H9 (cell line): ENCODE measurements at regions not wholly inside any gene's neighbourhood (a gene's known extent, or its start where the extent isn't known, plus 50 kb on each side); places are given as distances from the start of the nearest gene placed in this dataset.

Experiments used
- DNase-seq: peaks from one replicate; pipeline ENCODE4 v3.0.0-alpha.2; 2017
- H2AFZ ChIP-seq: one replicate; pipeline ENCODE4 v1.6.1; 2013; ENCODE audit warnings: mild to moderate bottlenecking, low read length, control low read depth, moderate library complexity
- H2AK5ac ChIP-seq: 2 replicates; pipeline ENCODE4 v1.6.1; 2013; ENCODE audit warnings: low read length, control low read depth, mixed read lengths; ENCODE audit not compliant: insufficient read length
- H2BK120ac ChIP-seq: one replicate; pipeline ENCODE4 v1.6.1; 2013; ENCODE audit warnings: low read depth, mild to moderate bottlenecking, low read length, control low read depth, inconsistent platforms; ENCODE audit not compliant: poor library complexity, severe bottlenecking
- H2BK12ac ChIP-seq: 2 replicates; pipeline ENCODE4 v1.6.1; 2013; ENCODE audit warnings: low read length, control low read depth, mixed read lengths, low read depth; ENCODE audit not compliant: insufficient read length
- H2BK15ac ChIP-seq: 2 replicates; pipeline ENCODE4 v1.6.1; 2013; ENCODE audit warnings: low read depth, low read length, control low read depth
- H2BK20ac ChIP-seq: one replicate; pipeline ENCODE4 v1.6.1; 2013; ENCODE audit warnings: low read depth, mild to moderate bottlenecking, low read length, control low read depth, inconsistent platforms; ENCODE audit not compliant: poor library complexity, severe bottlenecking
- H2BK5ac ChIP-seq: 2 replicates; pipeline ENCODE4 v1.6.1; 2013; ENCODE audit warnings: low read length, control low read depth, mixed read lengths; ENCODE audit not compliant: insufficient read length
- H3K14ac ChIP-seq: 2 replicates; pipeline ENCODE4 v1.6.1; 2013; ENCODE audit warnings: low read length, control low read depth; ENCODE audit not compliant: insufficient read depth
- H3K18ac ChIP-seq: 2 replicates; pipeline ENCODE4 v1.6.1; 2013; ENCODE audit warnings: low read depth, mild to moderate bottlenecking, mixed read lengths, low read length, control low read depth; ENCODE audit not compliant: insufficient read length
- H3K23ac ChIP-seq: 2 replicates; pipeline ENCODE4 v1.6.1; 2013; ENCODE audit warnings: low read length, control low read depth, mixed read lengths, low read depth; ENCODE audit not compliant: insufficient read length
- H3K23me2 ChIP-seq: 2 replicates; pipeline ENCODE4 v1.6.1; 2013; ENCODE audit warnings: low read depth, mild to moderate bottlenecking, mixed read lengths, low read length, control low read depth; ENCODE audit not compliant: insufficient read length, poor library complexity, severe bottlenecking
- H3K27ac ChIP-seq: 2 replicates; pipeline ENCODE4 v1.5.1; 2013; ENCODE audit warnings: low read length, control low read depth, mixed read lengths, low read depth; ENCODE audit not compliant: insufficient read length
- H3K27me3 ChIP-seq: 2 replicates; pipeline ENCODE4 v1.6.1; 2013; ENCODE audit warnings: low read length, control low read depth, inconsistent platforms; ENCODE audit not compliant: insufficient read depth
- H3K4ac ChIP-seq: 2 replicates; pipeline ENCODE4 v1.6.1; 2013; ENCODE audit warnings: low read depth, mild to moderate bottlenecking, control low read depth, inconsistent platforms, low read length, moderate library complexity
- H3K4me1 ChIP-seq: 2 replicates; pipeline ENCODE4 v1.6.1; 2013; ENCODE audit warnings: low read length, control low read depth, inconsistent platforms; ENCODE audit not compliant: insufficient read depth
- H3K4me2 ChIP-seq: 2 replicates; pipeline ENCODE4 v1.6.1; 2013; ENCODE audit warnings: low read length, control low read depth, mixed read lengths; ENCODE audit not compliant: insufficient read length, insufficient read depth
- H3K56ac ChIP-seq: 2 replicates; pipeline ENCODE4 v1.6.1; 2013; ENCODE audit warnings: low read depth, mild to moderate bottlenecking, mixed read lengths, low read length, control low read depth; ENCODE audit not compliant: insufficient read length
- H3K79me1 ChIP-seq: 2 replicates; pipeline ENCODE4 v1.6.1; 2013; ENCODE audit warnings: low read depth, mild to moderate bottlenecking, moderate library complexity, low read length, control low read depth, inconsistent platforms; ENCODE audit not compliant: insufficient read depth, poor library complexity, severe bottlenecking
- H3K79me2 ChIP-seq: 2 replicates; pipeline ENCODE4 v1.6.1; 2013; ENCODE audit warnings: low read length, control low read depth, inconsistent platforms; ENCODE audit not compliant: insufficient read depth
- H3K9ac ChIP-seq: 2 replicates; pipeline ENCODE4 v1.6.1; 2013; ENCODE audit warnings: low read length, control low read depth, mixed read lengths; ENCODE audit not compliant: insufficient read length; ENCODE audit errors: extremely low read depth
- H3K9me3 ChIP-seq: one replicate; pipeline ENCODE4 v1.6.1; 2013; ENCODE audit warnings: low read depth, low read length, inconsistent platforms; ENCODE audit not compliant: control insufficient read depth
- H3T11ph ChIP-seq: one replicate; pipeline ENCODE4 v1.6.1; 2013; ENCODE audit warnings: mild to moderate bottlenecking, low read length, control low read depth, inconsistent platforms
- H4K20me1 ChIP-seq: one replicate; pipeline ENCODE4 v1.6.1; 2013; ENCODE audit not compliant: control insufficient read depth, insufficient read length, insufficient read depth
- H4K5ac ChIP-seq: 2 replicates; pipeline ENCODE4 v1.6.1; 2013; ENCODE audit warnings: low read depth, mild to moderate bottlenecking, mixed read lengths, low read length, control low read depth; ENCODE audit not compliant: insufficient read length
- H4K8ac ChIP-seq: replicated peaks from 2 replicates; pipeline ENCODE4 v1.6.1; 2013; ENCODE audit warnings: low read length, control low read depth, mixed read lengths, low read depth; ENCODE audit not compliant: insufficient read length
- H4K91ac ChIP-seq: 2 replicates; pipeline ENCODE4 v1.6.1; 2013; ENCODE audit warnings: low read depth, mild to moderate bottlenecking, moderate library complexity, mixed read lengths, low read length, control low read depth; ENCODE audit not compliant: insufficient read length
- H3K27ac Mint-ChIP-seq, 3 experiments: 2 replicates in 2 of 3; 3 replicates in 1 of 3; pipeline ENCODE4 v1.8.0; 2020 to 2021; ENCODE audit warnings: mixed read lengths in 3 of 3, mild to moderate bottlenecking in 1 of 3, moderate library complexity in 1 of 3
- H3K27me3 Mint-ChIP-seq: 2 replicates; pipeline ENCODE4 v1.8.0; 2021; ENCODE audit warnings: low read depth, mild to moderate bottlenecking, moderate library complexity, mixed read lengths
- H3K36me3 Mint-ChIP-seq, 3 experiments: 2 replicates in 2 of 3; 3 replicates in 1 of 3; pipeline ENCODE4 v1.8.0; 2020 to 2021; ENCODE audit warnings: low read depth in 3 of 3, mixed read lengths in 3 of 3; ENCODE audit not compliant: insufficient read depth in 1 of 3
- H3K4me1 Mint-ChIP-seq, 2 experiments: 2 replicates each; pipeline ENCODE4 v1.8.0; 2020; ENCODE audit warnings: mixed read lengths in 2 of 2
- H3K4me3 Mint-ChIP-seq, 2 experiments: 2 replicates in 1 of 2; 3 replicates in 1 of 2; pipeline ENCODE4 v1.8.0; 2020 to 2021; ENCODE audit warnings: mild to moderate bottlenecking in 2 of 2, mixed read lengths in 2 of 2, moderate library complexity in 1 of 2
- H3K9me3 Mint-ChIP-seq, 2 experiments: 2 replicates in 1 of 2; 3 replicates in 1 of 2; pipeline ENCODE4 v1.8.0; 2020; ENCODE audit warnings: mild to moderate bottlenecking in 2 of 2, mixed read lengths in 2 of 2, moderate library complexity in 1 of 2
- WGBS: extraction: QIAGEN DNeasy Blood & Tissue Kit; methylation state at CpG from one replicate; pipeline ENCODE4 v1.1.7; 2013; ENCODE audit warnings: missing lambda C conversion rate, low lambda C conversion rate, mixed read lengths; ENCODE audit not compliant: insufficient read length; ENCODE audit errors: extremely low coverage; 5-methylcytosine and 5-hydroxymethylcytosine counted together
- TF ChIP-seq, protein P1 (sequence below): fragments of 200-600 bp; sonication (generic); conservative IDR thresholded peaks from 3 replicates; pipeline ENCODE4 v1.8.0; 2021; ENCODE audit warnings: antibody characterized with exemption, mild to moderate bottlenecking

DNA sequence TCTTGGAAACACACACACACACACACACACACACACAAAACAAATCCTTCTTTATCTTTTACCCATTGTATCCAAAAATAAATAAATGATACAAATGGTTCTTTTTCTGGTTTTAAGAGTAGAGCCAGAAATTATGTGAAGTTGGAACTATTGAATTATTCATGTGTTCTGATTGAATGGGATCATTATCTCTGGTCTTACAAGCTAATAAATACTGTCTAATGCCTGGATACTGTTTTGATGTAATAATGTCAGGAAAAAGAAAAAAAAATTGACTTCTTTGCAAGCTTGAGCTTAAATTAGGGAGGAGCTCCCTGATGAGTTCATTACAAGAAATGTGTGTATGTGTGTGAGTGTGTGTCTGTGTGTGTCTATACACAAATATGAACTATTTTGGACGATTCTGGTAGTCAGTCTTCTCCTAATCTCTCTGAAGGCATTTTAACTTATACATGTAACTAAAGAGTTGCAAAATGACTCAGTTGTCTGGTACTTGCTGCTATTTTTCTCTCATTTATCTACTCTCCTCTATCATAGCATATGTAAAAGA is 507.2 kb upstream of the AGTR1 start:
- H3K36me3 Mint-ChIP-seq = peaks cover 0 to 2% (median 0%) of the 10 kb centered on the region in 3 experiments; a peak in 2 of 7 replicates
- H4K20me1 ChIP-seq = no peaks in the 10 kb centered on the region
- no peak overlapping the region for H4K5ac ChIP-seq
- H3K27me3 Mint-ChIP-seq = no peaks in the 10 kb centered on the region
- no peaks in the 10 kb centered on the region for H3K9me3 Mint-ChIP-seq
- no peak overlapping the region for H2BK5ac ChIP-seq
- H2BK20ac ChIP-seq = no peak overlapping the region
- no peak overlapping the region for H2BK15ac ChIP-seq
- no peaks in the 10 kb centered on the region for H3K9me3 ChIP-seq
- no peak overlapping the region for H2AK5ac ChIP-seq
- H4K91ac ChIP-seq = no peak overlapping the region
- H3K9ac ChIP-seq = no peak overlapping the region
- no peak overlapping the region for H3T11ph ChIP-seq
- peaks cover 1 to 3% of the 10 kb centered on the region in 2 experiments; a peak in 2 of 4 replicates for H3K4me1 Mint-ChIP-seq
- no peak overlapping the region; a peak in 1 of 7 replicates for H3K27ac Mint-ChIP-seq
- no peak overlapping the region for H3K14ac ChIP-seq
- H3K4me3 Mint-ChIP-seq = no peak overlapping the region
- no peak overlapping the region for H3K18ac ChIP-seq
- H3K23me2 ChIP-seq = no peaks in the 10 kb centered on the region
- H3K79me1 ChIP-seq = no peaks in the 10 kb centered on the region
- H3K23ac ChIP-seq = no peak overlapping the region
- no peak overlapping the region for H3K4ac ChIP-seq
- H2AFZ ChIP-seq = no peak overlapping the region
- H4K8ac ChIP-seq = no peak overlapping the region
- no peaks in the 10 kb centered on the region for H3K4me1 ChIP-seq
- no peaks in the 10 kb centered on the region for H3K79me2 ChIP-seq
- WGBS = no CpG with 5 or more reads among the region's 1 CpG
- no peaks in the 10 kb centered on the region for H3K27me3 ChIP-seq
- H2BK12ac ChIP-seq = no peak overlapping the region
- DNase-seq = no peak
- H2BK120ac ChIP-seq = no peak overlapping the region
- H3K27ac ChIP-seq = no peak overlapping the region
- H3K56ac ChIP-seq = no peak overlapping the region
- no peak overlapping the region for H3K4me2 ChIP-seq
- TF ChIP-seq, protein P1, sequence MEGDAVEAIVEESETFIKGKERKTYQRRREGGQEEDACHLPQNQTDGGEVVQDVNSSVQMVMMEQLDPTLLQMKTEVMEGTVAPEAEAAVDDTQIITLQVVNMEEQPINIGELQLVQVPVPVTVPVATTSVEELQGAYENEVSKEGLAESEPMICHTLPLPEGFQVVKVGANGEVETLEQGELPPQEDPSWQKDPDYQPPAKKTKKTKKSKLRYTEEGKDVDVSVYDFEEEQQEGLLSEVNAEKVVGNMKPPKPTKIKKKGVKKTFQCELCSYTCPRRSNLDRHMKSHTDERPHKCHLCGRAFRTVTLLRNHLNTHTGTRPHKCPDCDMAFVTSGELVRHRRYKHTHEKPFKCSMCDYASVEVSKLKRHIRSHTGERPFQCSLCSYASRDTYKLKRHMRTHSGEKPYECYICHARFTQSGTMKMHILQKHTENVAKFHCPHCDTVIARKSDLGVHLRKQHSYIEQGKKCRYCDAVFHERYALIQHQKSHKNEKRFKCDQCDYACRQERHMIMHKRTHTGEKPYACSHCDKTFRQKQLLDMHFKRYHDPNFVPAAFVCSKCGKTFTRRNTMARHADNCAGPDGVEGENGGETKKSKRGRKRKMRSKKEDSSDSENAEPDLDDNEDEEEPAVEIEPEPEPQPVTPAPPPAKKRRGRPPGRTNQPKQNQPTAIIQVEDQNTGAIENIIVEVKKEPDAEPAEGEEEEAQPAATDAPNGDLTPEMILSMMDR = no peak
